ENCODE measurements at regions not wholly inside any gene's neighbourhood (a gene's known extent, or its start where the extent isn't known, plus 50 kb on each side); places are given as distances from the start of the nearest gene placed in this dataset.

DNA sequence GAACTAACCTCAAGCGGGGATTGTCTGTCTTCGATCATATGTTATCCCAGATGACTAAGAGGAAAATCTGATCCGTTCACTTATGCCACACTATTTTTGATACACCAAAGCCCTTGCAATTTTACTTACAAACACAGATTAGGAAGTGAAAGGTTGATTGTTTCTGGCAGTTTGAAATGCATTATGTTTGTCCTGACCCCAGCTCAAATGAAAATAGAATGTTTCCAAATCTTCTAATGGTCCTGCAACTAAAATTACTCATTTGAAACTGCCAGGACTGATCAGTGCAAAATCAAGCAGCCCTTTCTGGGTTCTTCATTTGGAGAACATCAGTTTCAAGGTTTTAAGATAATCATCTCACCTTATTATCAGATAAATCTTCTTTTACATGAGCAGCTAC is 696.7 kb upstream of the WWC1 start:
- H3K27me3 ChIP-seq (ENCODE audit: low read depth, low read length): no peaks in the 10 kb centered on the region
- H3K27ac ChIP-seq (ENCODE audit: low read length): no peak overlapping the region

GRCh38 chr5:167595196-167595595 is 696.2 kb upstream of the WWC1 start:
- no peak overlapping the region for H3K4me3 ChIP-seq (ENCODE audit: low read depth in 1 of 2, low read length in 2 of 2)
- H3K4me1 ChIP-seq (ENCODE audit: control insufficient read depth in 1 of 2, insufficient read depth in 2 of 2, low read length in 2 of 2): no peaks in the 10 kb centered on the region
- H3K27ac ChIP-seq (ENCODE audit: low read length): no peak overlapping the region
- no peaks in the 10 kb centered on the region for H3K27me3 ChIP-seq (ENCODE audit: low read depth, low read length)
- no peaks in the 10 kb centered on the region for H3K36me3 ChIP-seq (ENCODE audit: control insufficient read depth in 1 of 2, insufficient read depth in 2 of 2, low read length in 2 of 2)
- no peaks in the 10 kb centered on the region for H3K9me3 ChIP-seq (ENCODE audit: control insufficient read depth in 1 of 2, low read length in 2 of 2)

More for the DNA sequence above, 696.7 kb upstream of the WWC1 start:
- Histone ChIP-seq H3K9me3 (ENCODE audit: control insufficient read depth in 1 of 2, low read length in 2 of 2) (no peaks in the 10 kb centered on the region), H3K4me1 (ENCODE audit: control insufficient read depth in 1 of 2, insufficient read depth in 2 of 2, low read length in 2 of 2) (no peaks in the 10 kb centered on the region), H3K4me3 (ENCODE audit: low read depth in 1 of 2, low read length in 2 of 2) (no peak overlapping the region), H3K36me3 (ENCODE audit: control insufficient read depth in 1 of 2, insufficient read depth in 2 of 2, low read length in 2 of 2) (no peaks in the 10 kb centered on the region)

- H3K27me3 ChIP-seq (ENCODE audit: low read depth, low read length): no peaks in the 10 kb centered on the region
- H3K36me3 ChIP-seq (ENCODE audit: control insufficient read depth in 1 of 2, insufficient read depth in 2 of 2, low read length in 2 of 2): no peaks in the 10 kb centered on the region
- no peak overlapping the region for H3K27ac ChIP-seq (ENCODE audit: low read length)
- H3K4me1 ChIP-seq (ENCODE audit: control insufficient read depth in 1 of 2, insufficient read depth in 2 of 2, low read length in 2 of 2): no peaks in the 10 kb centered on the region
- H3K4me3 ChIP-seq (ENCODE audit: low read depth in 1 of 2, low read length in 2 of 2): no peak overlapping the region
- H3K9me3 ChIP-seq (ENCODE audit: control insufficient read depth in 1 of 2, low read length in 2 of 2): no peaks in the 10 kb centered on the region
Measured at GRCh38 chr5:167598166-167598565, 693.3 kb upstream of the WWC1 start.

DNA sequence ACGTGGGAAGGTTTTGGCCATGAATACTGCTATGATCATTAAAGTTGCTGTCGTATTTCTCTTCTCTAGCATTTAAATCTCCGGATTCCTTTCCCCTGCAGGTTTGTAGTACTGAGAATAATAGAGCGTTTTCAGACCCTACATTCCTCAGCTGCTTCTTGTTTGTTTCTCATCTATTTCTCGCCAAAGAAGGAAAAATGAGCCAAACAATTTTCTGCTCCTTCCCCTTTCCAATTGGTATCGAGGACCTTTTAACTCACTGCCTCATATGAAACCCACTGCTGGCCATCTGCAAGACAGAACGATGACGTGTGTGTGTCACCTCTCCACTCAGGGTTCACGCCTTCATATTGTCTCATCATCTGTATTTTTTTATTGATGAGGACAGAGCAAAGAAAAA is 689.4 kb upstream of the WWC1 start:
- Histone ChIP-seq H3K4me3 (ENCODE audit: low read depth in 1 of 2, low read length in 2 of 2) (no peak overlapping the region), H3K27me3 (ENCODE audit: low read depth, low read length) (no peaks in the 10 kb centered on the region), H3K27ac (ENCODE audit: low read length) (no peak overlapping the region)

DNA sequence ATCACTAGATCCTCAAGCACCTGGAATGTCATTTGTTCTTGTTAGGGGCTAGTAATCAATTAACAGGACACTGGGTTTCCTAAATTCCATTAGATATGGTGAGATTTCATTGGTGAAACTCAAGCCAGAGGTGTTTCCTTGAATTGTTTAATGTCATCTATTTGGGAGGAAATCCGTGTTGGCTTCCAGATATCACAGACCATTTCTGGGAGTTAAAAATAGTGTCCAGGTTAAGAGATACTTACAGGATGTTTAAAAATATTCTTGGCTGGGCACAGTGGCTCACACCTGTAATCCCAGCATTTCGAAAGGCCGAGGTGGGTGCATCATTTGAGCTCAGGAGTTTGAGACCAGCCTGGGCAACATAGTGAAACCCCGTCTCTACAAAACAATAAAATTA is 688.3 kb upstream of the WWC1 start:
- Histone ChIP-seq H3K9me3 (ENCODE audit: control insufficient read depth in 1 of 2, low read length in 2 of 2) (no peaks in the 10 kb centered on the region), H3K4me1 (ENCODE audit: control insufficient read depth in 1 of 2, insufficient read depth in 2 of 2, low read length in 2 of 2) (no peaks in the 10 kb centered on the region), H3K27me3 (ENCODE audit: low read depth, low read length) (no peaks in the 10 kb centered on the region), H3K36me3 (ENCODE audit: control insufficient read depth in 1 of 2, insufficient read depth in 2 of 2, low read length in 2 of 2) (no peaks in the 10 kb centered on the region), H3K27ac (ENCODE audit: low read length) (no peak overlapping the region), H3K4me3 (ENCODE audit: low read depth in 1 of 2, low read length in 2 of 2) (no peak overlapping the region)

More for the DNA sequence above, 689.4 kb upstream of the WWC1 start:
- H3K4me1 ChIP-seq (ENCODE audit: control insufficient read depth in 1 of 2, insufficient read depth in 2 of 2, low read length in 2 of 2): no peaks in the 10 kb centered on the region
- H3K9me3 ChIP-seq (ENCODE audit: control insufficient read depth in 1 of 2, low read length in 2 of 2): no peaks in the 10 kb centered on the region
- no peaks in the 10 kb centered on the region for H3K36me3 ChIP-seq (ENCODE audit: control insufficient read depth in 1 of 2, insufficient read depth in 2 of 2, low read length in 2 of 2)

GRCh38 chr5:167608390-167609272 is 682.8 kb upstream of the WWC1 start:
- Histone ChIP-seq H3K4me1 (ENCODE audit: control insufficient read depth in 1 of 2, insufficient read depth in 2 of 2, low read length in 2 of 2) (no peaks in the 10 kb centered on the region), H3K9me3 (ENCODE audit: control insufficient read depth in 1 of 2, low read length in 2 of 2) (no peaks in the 10 kb centered on the region), H3K4me3 (ENCODE audit: low read depth in 1 of 2, low read length in 2 of 2) (no peak overlapping the region), H3K36me3 (ENCODE audit: control insufficient read depth in 1 of 2, insufficient read depth in 2 of 2, low read length in 2 of 2) (no peaks in the 10 kb centered on the region), H3K27ac (ENCODE audit: low read length) (no peak overlapping the region), H3K27me3 (ENCODE audit: low read depth, low read length) (no peaks in the 10 kb centered on the region)

- no peaks in the 10 kb centered on the region for H3K9me3 ChIP-seq (ENCODE audit: control insufficient read depth in 1 of 2, low read length in 2 of 2)
- no peaks in the 10 kb centered on the region for H3K4me1 ChIP-seq (ENCODE audit: control insufficient read depth in 1 of 2, insufficient read depth in 2 of 2, low read length in 2 of 2)
- no peaks in the 10 kb centered on the region for H3K36me3 ChIP-seq (ENCODE audit: control insufficient read depth in 1 of 2, insufficient read depth in 2 of 2, low read length in 2 of 2)
- H3K27me3 ChIP-seq (ENCODE audit: low read depth, low read length): no peaks in the 10 kb centered on the region
- H3K27ac ChIP-seq (ENCODE audit: low read length): no peak overlapping the region
- H3K4me3 ChIP-seq (ENCODE audit: low read depth in 1 of 2, low read length in 2 of 2): no peak overlapping the region
Measured at GRCh38 chr5:167614294-167615021, 677.0 kb upstream of the WWC1 start.

- Histone ChIP-seq H3K4me1 (ENCODE audit: control insufficient read depth in 1 of 2, insufficient read depth in 2 of 2, low read length in 2 of 2) (no peaks in the 10 kb centered on the region), H3K4me3 (ENCODE audit: low read depth in 1 of 2, low read length in 2 of 2) (no peak overlapping the region), H3K9me3 (ENCODE audit: control insufficient read depth in 1 of 2, low read length in 2 of 2) (no peaks in the 10 kb centered on the region), H3K36me3 (ENCODE audit: control insufficient read depth in 1 of 2, insufficient read depth in 2 of 2, low read length in 2 of 2) (no peaks in the 10 kb centered on the region), H3K27ac (ENCODE audit: low read length) (no peak overlapping the region), H3K27me3 (ENCODE audit: low read depth, low read length) (no peaks in the 10 kb centered on the region)
Measured at GRCh38 chr5:167616043-167616890, 675.2 kb upstream of the WWC1 start.

DNA sequence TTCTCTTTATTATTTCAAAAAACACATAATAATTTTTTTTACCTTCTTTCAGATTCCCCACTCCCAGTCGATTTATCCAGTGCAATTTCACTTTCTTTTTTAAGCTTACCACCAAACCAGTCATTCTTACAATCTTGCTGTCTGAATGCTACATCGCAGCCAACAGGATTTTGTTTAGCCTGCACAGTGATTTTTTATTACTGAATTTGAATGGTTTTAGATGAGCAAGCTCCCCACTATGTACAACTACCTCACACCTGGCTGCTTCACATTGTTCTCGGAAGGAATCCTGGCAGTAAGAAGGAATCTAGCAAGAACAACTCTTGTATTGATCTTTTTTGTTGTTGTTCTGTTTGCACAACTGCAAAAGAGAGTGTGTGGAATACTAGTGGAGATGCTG is 668.1 kb upstream of the WWC1 start:
- no peaks in the 10 kb centered on the region for H3K36me3 ChIP-seq (ENCODE audit: control insufficient read depth in 1 of 2, insufficient read depth in 2 of 2, low read length in 2 of 2)
- peaks cover 0 to 3% of the 10 kb centered on the region in 2 donors for H3K9me3 ChIP-seq (ENCODE audit: control insufficient read depth in 1 of 2, low read length in 2 of 2)
- H3K27ac ChIP-seq (ENCODE audit: low read length): no peak overlapping the region
- no peak overlapping the region for H3K4me3 ChIP-seq (ENCODE audit: low read depth in 1 of 2, low read length in 2 of 2)
- no peaks in the 10 kb centered on the region for H3K27me3 ChIP-seq (ENCODE audit: low read depth, low read length)
- H3K4me1 ChIP-seq (ENCODE audit: control insufficient read depth in 1 of 2, insufficient read depth in 2 of 2, low read length in 2 of 2): no peaks in the 10 kb centered on the region

DNA sequence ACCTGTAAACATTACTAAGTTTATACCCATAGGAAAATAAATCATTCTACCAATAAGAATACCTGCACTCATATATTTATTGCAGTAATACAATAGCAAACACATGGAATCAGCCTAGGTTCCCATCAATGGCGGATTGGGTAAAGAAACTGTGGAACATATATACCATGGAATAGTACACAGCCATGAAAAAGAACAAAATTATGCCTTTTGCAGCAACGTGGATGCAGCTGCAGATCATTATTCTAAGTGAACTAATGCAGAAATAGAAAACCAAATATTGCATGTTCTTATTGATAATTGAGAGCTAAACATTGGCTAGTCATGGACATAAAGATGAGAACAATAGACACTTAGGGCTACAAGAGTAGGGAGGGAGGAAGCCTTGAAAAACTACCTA is 667.4 kb upstream of the WWC1 start:
- no peak overlapping the region for H3K27ac ChIP-seq (ENCODE audit: low read length)
- no peaks in the 10 kb centered on the region for H3K4me1 ChIP-seq (ENCODE audit: control insufficient read depth in 1 of 2, insufficient read depth in 2 of 2, low read length in 2 of 2)
- peaks cover 0 to 3% of the 10 kb centered on the region in 2 donors for H3K9me3 ChIP-seq (ENCODE audit: control insufficient read depth in 1 of 2, low read length in 2 of 2)
- H3K36me3 ChIP-seq (ENCODE audit: control insufficient read depth in 1 of 2, insufficient read depth in 2 of 2, low read length in 2 of 2): no peaks in the 10 kb centered on the region
- H3K4me3 ChIP-seq (ENCODE audit: low read depth in 1 of 2, low read length in 2 of 2): no peak overlapping the region
- H3K27me3 ChIP-seq (ENCODE audit: low read depth, low read length): no peaks in the 10 kb centered on the region

All from muscle layer of duodenum (tissue), 2 donors.